HG03045 (cell line): ENCODE measurements at regions not wholly inside any gene's neighbourhood (a gene's known extent, or its start where the extent isn't known, plus 50 kb on each side); places are given as distances from the start of the nearest gene placed in this dataset.
"Not testable (repeated sequence)": the region's sequence is repeated elsewhere in the genome, so short reads cannot be mapped to it uniquely, and the experiment has no call there.

ENCODE experiments used
- ATAC-seq: cut with Tn5 transposase; IDR thresholded peaks from one replicate; pipeline ENCODE4 v1.9.1; 2021; ENCODE audit warnings: mild to moderate bottlenecking, moderate library complexity; ENCODE audit not compliant: unreplicated experiment

DNA sequence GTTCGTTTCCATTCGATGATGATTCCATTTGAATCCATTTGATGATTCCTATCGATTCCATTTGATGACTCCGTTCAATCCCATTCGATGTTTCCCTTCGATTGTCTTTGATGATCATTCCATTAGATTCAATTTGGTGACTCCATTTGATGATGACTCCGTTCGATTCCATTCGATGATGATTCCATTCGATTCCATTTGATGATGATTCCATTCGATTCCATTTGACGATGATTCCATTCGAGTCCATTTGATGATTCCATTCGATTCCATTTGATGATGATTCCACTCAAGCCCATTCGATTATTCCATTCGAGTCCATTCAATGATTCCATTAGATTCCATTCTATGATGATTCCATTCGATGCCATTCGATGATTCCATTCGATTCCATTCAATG is 2730.6 kb downstream of the RPIA start:
- not testable (repeated sequence) for ATAC-seq

DNA sequence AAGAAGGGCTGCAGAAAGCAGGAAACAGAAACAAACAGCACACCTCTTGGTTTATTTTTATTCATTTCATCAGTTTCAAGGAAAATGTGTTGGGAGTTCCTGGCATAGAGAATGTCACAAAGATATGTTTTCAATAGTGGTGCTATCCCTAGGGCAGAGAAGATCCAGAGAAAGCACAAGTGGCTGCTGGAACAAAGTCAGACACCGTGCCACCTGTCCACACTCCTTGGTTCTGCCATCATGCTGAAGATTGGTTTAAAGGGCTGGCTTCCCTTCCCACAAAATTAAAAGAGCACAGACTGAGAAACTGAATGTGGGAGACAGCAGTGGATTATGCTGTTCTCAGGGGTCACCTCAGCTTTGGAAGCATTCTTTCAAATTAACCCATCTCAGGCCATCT is 2735.7 kb downstream of the RPIA start:
- not testable (repeated sequence) for ATAC-seq

DNA sequence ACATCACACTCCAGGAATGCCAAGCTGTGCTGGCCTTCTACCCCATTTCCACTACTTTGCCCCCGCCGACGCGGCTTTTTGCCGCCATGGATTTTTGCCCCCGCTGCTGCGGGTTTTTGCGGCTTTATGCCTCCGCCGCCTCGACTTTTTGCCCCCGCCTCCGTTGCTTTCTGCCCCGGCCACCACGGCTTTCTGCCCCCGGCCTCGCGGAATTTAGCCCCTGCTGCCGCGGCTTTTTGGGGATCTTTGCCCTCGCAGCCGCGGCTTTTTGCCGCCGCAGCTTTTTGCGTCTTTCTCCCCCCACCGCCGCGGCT is 2750.4 kb downstream of the RPIA start:
- not testable (repeated sequence) for ATAC-seq

DNA sequence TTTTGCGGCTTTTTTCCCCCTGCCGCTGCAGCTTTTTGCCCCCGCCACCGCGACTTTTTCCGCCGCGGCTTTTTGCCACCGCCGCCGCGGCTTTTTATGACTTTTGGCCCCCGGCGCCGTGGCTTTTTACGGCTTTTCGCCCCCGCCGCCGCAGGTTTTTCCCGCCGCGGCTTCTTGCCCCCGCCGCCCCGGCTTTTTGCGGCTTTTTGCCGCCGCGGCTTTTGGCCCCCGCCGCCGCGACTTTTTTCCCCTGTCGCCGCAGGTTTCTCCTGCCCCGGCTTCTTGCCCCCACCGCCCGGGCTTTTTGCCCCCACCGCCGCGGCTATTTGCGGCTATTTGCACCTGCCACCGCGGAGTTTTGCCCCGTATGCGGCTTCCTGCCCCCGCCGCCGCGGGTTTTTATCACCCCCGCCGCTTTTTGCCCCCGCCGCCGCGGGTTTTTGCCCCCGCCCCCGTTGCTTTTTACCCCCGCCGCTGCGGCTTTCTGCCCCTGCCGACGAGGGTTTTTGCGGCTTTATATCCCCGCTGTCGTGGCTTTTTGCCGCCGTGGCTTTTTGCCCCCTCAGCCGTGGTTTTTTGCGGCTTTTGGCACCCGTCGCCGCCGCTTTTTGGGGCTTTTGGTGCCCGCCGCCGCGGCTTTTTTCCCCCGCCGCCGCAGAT is 2750.9 kb downstream of the RPIA start:
- ATAC-seq = no peak

DNA sequence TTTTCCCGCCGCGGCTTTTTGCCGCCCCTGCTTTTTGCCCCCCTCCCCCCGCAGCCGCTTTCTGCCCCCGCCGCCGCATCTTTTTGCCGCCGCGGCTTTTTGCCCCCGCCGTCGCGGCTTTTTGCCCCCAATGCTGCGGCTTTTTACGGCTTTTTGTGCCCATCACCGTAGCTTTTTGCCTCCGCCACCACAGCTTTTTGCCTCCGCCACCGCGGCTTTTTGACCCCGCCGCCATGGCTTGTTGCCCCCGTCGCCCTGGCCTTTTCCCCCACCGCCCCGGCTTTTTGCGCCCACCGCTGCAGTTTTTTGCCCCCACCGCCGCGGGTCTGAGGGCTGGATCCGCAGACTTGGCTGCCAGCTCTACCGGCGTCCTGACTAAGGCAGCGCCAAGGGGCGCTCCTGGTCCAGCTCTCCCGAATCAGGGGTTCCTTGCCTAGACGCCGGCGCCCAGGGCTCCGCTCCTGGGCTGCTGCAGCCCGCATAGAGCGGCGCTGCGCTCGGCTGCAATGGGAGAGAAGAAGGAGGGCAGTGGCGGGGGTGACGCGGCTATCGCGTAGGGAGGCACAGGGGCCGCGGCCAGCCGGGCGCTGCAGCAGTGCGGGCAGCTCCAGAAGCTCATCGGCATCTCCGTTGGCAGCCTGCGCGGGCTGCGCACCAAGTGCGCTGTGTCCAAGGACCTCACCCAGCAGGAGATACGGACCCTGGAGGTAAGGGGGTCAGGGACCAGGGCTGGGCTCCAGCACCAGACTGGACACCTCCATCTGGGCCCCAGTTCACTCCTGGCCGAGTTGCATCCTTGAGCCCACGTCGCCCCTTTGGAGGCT is 2751.6 kb downstream of the RPIA start:
- not testable (repeated sequence) for ATAC-seq

DNA sequence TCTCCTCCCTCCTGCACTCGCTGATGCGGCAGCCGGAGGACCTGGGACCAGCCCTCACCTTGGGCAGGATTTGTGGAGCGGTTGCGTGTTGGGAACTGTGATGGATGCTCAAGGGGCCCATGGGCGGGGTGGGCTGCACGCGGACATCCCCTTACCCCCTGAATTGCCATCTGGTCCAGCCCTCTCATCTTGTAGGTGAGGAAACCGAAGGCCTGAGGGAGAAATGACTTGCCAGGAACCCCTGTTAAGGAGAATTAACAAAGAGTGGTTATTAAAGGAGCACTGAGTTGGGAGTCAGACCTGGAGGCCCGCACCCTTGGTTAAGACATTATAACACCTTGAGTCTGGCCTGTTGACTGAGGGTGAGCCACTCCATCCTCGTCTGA is 2752.2 kb downstream of the RPIA start:
- not testable (repeated sequence) for ATAC-seq

DNA sequence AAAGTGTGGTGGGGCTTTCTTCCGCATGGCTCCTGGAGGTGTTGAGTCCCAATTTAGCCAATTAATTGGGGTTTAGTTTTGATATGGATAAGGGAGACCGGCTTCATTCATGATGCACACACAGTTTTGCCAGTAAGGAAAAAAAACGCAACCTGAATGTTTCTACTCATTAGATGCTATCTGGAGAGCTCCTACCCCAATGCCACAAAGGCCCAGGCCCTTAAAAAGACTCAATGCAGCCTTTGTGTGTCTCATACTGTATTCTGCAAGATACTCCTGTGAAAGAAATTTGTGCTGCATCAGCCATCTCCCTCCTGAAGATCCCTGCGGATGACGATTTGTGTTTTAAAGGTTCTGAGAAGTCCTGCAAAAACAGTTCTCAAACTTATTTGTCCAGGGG is 2754.2 kb downstream of the RPIA start:
- ATAC-seq = not testable (repeated sequence)

DNA sequence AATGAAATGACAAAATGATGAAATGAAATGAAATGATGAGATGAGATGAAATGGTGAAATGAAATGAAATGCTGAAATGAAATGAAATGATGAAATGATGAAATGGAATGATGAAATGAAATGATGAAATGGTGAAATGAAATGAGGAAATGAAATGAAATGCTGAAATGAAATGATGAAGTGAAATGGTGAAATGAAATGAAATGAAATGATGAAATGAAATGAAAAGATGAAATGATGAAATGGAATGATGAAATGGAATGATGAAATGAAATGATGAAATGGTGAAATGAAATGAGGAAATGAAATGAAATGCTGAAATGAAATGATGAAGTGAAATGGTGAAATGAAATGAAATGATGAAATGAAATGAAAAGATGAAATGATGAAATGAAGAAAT is 2755.0 kb downstream of the RPIA start:
- not testable (repeated sequence) for ATAC-seq

DNA sequence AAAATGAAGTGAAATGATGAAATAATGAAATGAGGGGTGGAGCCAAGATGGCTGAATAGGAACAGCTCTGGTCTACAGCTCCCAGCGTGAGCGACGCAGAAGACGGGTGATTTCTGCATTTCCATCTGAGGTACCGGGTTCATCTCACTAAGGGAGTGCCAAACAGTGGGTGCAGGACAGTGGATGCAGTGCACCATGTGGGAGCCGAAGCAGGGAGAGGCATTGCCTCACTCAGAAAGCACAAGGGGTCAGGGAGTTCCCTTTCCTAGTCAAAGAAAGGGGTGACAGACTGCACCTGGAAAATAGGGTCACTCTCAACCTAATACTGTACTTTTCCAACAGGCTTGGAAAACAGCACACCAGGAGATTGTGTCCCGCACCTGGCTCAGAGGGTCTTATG is 2755.4 kb downstream of the RPIA start:
- ATAC-seq = not testable (repeated sequence)

DNA sequence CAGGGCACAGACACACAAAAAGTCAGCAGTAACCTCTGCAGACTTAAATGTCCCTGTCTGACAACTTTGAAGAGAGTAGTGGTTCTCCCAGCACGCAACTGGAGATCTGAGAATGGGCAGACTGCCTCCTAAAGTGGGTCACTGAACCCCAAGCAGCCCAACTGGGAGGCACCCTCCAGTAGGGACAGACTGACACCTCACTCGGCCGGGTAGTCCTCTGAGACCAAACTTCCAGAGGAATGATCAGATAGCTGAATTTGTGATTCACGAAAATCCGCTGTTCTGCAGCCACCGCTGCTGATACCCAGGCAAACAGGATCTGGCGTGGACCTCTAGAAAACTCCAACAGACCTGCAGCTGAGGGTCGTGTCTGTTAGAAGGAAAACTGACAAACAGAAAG is 2756.0 kb downstream of the RPIA start:
- ATAC-seq = not testable (repeated sequence)

DNA sequence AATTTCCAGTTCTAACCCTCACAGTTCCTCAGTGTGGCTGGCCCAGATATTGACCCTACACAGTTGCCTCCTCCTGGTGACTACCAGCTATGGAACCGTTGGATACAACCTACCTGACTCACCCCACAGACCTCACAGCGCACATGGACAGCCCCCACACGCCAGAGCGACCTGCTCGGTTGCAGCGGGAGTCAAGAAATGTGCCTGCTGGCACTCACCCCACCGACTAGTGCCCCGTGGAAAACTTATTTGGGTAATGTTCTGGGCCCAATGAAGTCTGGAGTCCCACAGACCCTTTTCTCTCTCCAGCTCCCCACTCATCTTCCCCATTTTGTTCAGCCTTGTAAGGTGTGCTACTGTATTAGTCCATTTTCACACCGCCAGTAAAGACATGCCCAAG is 2770.8 kb downstream of the RPIA start:
- not testable (repeated sequence) for ATAC-seq

DNA sequence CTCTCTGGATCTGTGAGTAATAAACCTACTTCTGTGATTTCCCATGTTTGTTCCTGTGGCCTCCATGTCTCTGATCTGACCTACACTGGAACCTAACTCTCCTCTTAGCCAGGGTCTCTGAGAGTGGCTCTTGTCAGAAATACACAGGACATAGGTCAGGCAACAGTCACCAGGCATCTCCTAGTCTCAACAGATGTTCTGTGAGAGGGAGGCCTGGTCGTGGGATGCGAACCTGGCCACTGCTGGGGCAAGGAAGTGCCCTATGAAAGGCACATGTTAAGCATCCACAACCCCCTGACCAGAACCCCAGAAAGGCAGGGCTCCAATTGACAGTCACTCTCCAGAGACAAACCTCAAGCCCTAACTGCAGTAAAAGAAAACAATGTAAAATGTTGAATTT is 2771.5 kb downstream of the RPIA start:
- ATAC-seq = not testable (repeated sequence)

DNA sequence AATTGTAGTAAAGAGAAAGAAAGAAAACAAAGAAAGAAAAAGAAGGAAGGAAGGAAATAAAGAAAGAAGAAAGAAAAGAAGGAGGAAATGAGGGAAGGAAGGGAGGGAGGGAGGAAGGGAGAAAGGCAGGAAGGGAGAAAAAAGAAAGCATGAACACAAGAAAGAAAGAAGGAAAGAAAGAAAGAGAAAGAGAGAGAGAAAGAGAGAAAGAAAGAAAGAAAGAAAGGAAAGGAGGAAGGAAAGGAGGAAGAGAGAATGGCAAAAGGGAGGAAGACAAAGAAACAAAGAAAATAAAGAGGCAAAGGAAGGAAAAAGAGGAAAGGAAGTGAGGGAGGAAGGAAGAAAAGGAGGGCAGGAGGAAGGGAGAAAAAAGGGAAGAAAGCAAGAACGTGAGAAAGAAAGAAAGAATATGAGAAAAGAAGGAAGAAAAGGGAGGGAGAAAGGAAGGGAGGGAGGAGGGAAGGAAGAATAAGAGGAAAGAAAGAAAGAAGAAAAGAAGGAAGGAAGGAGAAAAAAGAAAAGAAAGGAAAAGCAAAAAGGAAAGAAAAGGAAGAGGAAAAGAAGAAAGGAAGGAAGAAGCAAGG is 2775.4 kb downstream of the RPIA start:
- not testable (repeated sequence) for ATAC-seq

DNA sequence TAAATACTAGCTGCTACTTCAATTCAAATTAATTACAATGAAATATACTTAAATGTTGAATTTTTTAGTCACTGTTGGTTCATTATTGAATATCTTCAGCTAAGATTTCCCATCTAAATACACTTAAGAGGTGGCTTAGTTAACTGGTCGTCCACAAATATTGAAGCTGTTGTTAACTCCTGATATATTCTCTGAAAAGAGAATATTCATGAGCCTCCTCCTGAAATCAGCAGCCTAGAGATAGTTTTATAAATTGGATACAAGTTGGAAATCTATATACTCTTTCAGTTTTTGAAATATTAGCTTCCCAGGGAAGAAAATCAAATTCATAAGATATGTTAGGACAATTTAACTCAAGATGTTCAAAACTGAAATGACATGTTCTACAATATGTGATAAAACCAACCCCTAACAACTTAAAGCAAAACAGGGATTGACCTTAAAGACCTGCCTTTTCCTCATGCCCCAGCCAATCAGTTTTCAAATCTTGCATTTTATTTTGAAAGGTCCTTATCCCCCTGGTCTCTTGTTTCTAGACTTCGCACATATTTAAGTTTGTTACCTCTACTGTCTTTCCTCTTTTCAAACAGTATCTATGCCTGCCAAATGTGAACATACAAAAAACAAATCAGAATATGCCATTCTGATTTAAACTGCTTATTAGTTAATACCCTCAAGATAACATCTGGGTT is 2784.9 kb downstream of the RPIA start:
- not testable (repeated sequence) for ATAC-seq

DNA sequence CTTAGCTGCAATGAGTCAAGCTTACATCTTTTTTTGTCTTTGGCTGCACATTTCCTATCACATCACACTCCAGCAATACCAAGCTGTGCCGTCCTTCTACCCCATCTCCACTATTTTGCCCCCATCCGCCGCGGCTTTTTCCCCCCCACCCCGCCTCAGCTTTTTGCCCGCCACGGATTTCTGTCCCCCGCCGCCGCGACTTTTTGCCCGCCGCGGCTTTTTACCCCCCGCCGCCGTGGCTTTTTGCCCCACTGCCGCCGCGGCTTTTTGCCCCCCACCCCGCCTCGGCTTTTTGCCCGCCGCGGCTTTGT is 2785.4 kb downstream of the RPIA start:
- not testable (repeated sequence) for ATAC-seq

DNA sequence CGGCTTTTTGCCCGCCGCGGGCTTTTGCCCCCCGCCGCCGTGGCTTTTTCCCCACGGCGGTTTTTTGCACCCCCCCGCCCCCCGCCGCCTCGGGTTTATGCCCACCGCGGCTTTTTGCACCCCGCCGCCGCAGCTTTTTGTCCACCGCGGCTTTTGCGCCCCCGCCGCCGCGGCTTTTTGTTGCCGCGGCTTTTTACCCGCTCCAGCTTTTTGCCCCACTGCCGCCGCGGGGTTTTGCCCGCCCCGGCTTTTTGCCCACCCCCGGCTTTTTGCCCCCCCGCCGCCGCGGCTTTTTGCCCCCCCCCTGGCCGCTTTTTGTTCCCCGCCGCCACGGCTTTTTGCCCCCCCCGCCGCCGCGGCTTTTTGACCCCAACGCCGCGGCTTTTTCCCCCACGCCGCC is 2785.8 kb downstream of the RPIA start:
- not testable (repeated sequence) for ATAC-seq

DNA sequence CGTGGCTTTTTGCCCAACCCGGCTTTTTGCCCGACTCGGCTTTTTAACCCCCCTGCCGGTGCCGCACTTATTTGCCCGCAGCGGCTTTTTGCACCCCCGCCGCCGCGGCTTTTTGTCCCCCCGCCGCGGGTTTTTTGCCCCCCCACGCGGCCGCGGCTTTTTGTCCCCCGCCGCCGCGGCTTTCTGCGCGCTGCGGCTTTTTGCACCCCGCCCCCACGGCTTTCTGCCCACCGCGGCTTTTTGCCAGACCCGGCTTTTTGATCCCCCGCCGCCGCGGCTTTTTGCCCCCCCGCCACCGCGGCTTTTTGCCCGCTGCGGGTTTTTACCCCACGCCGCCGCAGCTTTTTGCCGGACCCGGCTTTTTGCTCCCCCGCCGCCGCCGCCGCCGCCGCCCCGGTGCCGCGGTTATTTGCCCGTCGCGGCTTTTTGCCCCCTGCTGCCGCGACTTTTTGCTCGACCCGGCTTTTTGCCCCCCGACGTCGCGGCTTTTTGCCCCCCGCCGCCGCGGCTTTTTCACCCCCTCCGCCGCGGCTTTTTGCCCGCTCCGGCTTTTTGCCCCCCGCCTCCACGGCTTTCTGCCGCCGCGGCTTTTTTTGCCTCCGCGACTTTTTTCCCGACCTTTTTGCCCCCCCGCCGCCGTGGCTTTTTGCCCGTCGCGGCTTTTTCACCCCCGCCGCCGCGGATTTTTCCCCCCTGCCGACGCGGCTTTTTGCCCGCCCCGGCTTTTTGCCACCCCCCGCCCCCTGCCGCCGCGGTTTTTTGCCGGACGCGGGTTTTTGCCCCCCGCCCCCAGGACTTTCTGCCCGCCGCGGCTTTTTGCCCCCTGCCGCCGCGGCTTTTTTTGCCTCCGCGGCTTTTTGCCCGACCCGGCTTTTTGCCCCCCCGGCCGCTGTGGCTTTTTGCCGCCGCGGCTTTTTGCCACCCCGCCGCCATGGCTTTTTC is 2786.5 kb downstream of the RPIA start:
- no peak for ATAC-seq

DNA sequence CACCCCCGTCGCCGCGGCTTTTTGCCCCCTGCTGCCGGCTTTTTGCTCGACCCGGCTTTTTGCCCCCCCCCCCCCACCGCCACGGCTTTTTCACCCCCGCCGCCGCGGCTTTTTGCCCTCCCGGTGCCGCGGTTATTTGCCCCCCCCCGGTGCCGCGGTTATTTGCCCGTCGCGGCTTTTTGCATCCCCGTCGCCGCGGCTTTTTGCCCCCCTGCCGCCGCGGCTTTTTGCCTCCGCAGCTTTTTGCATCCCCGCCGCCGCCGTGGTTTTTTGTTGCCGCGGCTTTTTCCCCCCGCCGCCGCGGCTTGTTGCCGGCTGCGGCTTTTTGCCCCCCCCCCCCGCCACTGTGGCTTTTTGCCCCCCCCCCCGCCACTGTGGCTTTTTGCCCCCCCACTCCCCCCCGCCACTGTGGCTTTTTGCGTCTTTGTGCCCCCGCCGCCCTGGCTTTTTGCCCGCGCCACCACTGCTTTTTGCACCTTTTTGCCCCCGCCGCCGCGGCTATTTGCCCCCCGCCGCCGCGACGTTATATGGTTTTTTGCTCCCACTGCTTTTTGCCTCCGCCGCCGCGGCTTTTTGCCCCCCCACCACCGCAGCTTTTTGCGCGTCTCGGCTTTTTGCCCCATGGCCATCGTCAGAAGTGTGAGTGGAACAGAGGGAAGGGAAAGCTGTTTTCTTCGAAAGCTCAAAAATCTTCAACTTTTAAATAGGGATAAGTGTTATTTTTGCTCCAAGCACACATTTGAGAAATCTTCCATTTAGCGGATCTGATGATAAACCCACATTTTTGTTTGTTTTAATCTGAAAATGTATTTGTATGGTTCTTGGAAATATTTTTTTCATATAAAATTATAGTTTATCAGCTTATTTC is 2787.6 kb downstream of the RPIA start:
- ATAC-seq = not testable (repeated sequence)

DNA sequence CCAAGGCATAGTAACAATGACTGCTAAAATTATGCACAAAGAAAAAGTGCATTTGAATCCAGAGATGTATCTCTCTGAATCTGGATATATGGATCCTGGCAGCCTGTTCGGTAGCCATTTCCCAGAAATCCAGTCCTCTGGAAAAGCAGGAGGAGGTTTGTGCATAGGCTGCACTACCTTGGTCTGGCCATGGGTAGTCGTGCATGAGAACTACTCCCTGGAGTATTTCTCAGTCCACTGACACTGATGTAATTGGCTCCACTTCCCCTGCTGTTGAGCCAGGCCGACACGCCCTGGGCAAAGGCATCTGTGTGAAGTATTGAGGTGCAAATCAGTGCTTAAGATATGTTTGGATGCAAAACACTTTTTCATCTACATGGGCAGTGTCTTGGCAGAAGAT is 2793.8 kb downstream of the RPIA start:
- ATAC-seq = not testable (repeated sequence)
